ENCODE measurements at regions not wholly inside any gene's neighbourhood (a gene's known extent, or its start where the extent isn't known, plus 50 kb on each side); places are given as distances from the start of the nearest gene placed in this dataset.

DNA sequence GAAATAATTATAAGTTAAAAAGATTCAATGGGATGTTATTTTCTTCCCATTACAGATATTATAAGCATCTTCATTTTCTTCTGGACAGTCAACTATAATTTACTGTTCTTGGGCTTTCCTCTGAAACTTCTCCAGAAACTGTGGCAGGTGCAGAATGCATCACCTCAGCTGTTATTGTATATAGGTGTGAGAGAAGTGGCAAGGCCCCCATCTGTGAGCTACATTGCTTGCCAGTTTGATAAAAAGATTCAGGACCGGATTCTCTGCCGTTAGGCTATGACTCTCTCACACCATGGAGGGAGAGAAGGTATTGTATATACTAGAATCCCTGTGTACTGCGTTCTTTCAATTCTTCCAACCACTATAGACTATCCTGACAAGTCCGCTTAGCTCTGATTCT lies 135.8 kb upstream of the CENPW start:
- Histone ChIP-seq H3K14ac (ENCODE audit: insufficient read length) (no peak overlapping the region), H3K4me1 (replicated peaks in 1 of 4; ENCODE audit: control insufficient read depth in 3 of 4, insufficient read depth in 4 of 4, low read length in 3 of 4) (no peaks in the 10 kb centered on the region), H2BK120ac (replicated peaks; ENCODE audit: low read depth, low read length) (no peak overlapping the region), H3K4me3 (ENCODE audit: extremely low read depth in 1 of 4, insufficient read depth in 2 of 4, low read depth in 3 of 4, low read length in 4 of 4) (no peak overlapping the region), H3K4me2 (ENCODE audit: insufficient read depth in 1 of 2, low read depth in 2 of 2, low read length in 2 of 2) (no peak overlapping the region), H2BK12ac (ENCODE audit: low read depth, low read length) (no peak overlapping the region), H3K18ac (ENCODE audit: extremely low read depth, low read length) (no peak overlapping the region), H2AK5ac (ENCODE audit: low read depth, low read length) (no peak overlapping the region), H2BK20ac (ENCODE audit: low read length) (no peak overlapping the region), H3K4ac (replicated peaks; ENCODE audit: insufficient read length, low read depth, low read length) (no peak overlapping the region), H4K8ac (ENCODE audit: extremely low read depth, insufficient read depth, low read length) (no peak overlapping the region), H4K5ac (ENCODE audit: insufficient read length, low read depth, low read length) (no peak overlapping the region), H2AFZ (ENCODE audit: low read length) (no peak overlapping the region), H3K79me1 (ENCODE audit: low read depth, low read length) (no peaks in the 10 kb centered on the region), H3K27me3 (replicated peaks in 1 of 4; ENCODE audit: control insufficient read depth in 3 of 4, extremely low read depth in 1 of 4, insufficient read depth in 3 of 4, low read length in 3 of 4) (no peaks in the 10 kb centered on the region), H3K9ac (replicated peaks in 1 of 4; ENCODE audit: extremely low read depth in 1 of 4, low read depth in 3 of 4, low read length in 3 of 4) (no peak overlapping the region), H4K91ac (replicated peaks; ENCODE audit: insufficient read length, low read length) (no peak overlapping the region), H2BK15ac (ENCODE audit: low read length) (no peak overlapping the region), H3K56ac (replicated peaks; ENCODE audit: insufficient read length, low read depth, low read length) (no peak overlapping the region), H3K36me3 (ENCODE audit: control insufficient read depth in 2 of 4, insufficient read depth in 4 of 4, low read length in 3 of 4) (no peaks in the 10 kb centered on the region), H2BK5ac (ENCODE audit: low read depth, low read length) (no peak overlapping the region), H3K23ac (ENCODE audit: insufficient read length) (no peak overlapping the region), H4K20me1 (replicated peaks in 1 of 2; ENCODE audit: control insufficient read depth in 1 of 2, insufficient read depth in 2 of 2, low read length in 2 of 2) (no peaks in the 10 kb centered on the region), H3K23me2 (ENCODE audit: low read depth, low read length) (no peaks in the 10 kb centered on the region), H3K27ac (ENCODE audit: low read depth, low read length) (no peak overlapping the region), H3K79me2 (ENCODE audit: control insufficient read depth in 1 of 2, insufficient read depth in 2 of 2, low read length in 2 of 2) (no peaks in the 10 kb centered on the region), H3K9me3 (ENCODE audit: insufficient read depth in 2 of 2, low read depth in 1 of 2, low read length in 1 of 2) (no peaks in the 10 kb centered on the region)
- TF ChIP-seq CEBPB (IDR thresholded peaks at IDR 0.05; ENCODE audit: low read depth, low read length) (no peak), MAFK (IDR thresholded peaks at IDR 0.05; ENCODE audit: low read depth, low read length) (no peak), SIN3A (conservative IDR thresholded peaks at IDR 0.05 in 1 of 2, IDR thresholded peaks at IDR 0.05 in 1 of 2; ENCODE audit: low read depth in 1 of 2, low read length in 2 of 2) (no peak), BACH1 (IDR thresholded peaks at IDR 0.05; ENCODE audit: low read length) (no peak), EZH2 (IDR thresholded peaks at IDR 0.05; ENCODE audit: low read depth, low read length, severe bottlenecking) (no peak), EP300 (IDR thresholded peaks at IDR 0.05; ENCODE audit: borderline replicate concordance in 1 of 2, low read depth in 2 of 2, low read length in 2 of 2) (no peak), JUN (IDR thresholded peaks at IDR 0.05; ENCODE audit: low read depth, low read length) (no peak), YY1 (IDR thresholded peaks at IDR 0.05; ENCODE audit: low read depth, low read length) (no peak)
- WGBS, 2 experiments (ENCODE audit: extremely low coverage in 1 of 2, insufficient coverage in 1 of 2, insufficient read length in 1 of 2, insufficient replicate concordance in 2 of 2, low coverage in 1 of 2, low lambda C conversion rate in 2 of 2, missing lambda C conversion rate in 1 of 2): 90% methylated on average over 4 of the region's 4 CpGs; no CpG with 5 or more reads in 1 of the 2 experiments
- DNase-seq (ENCODE audit: low read depth in 1 of 2, low spot score in 2 of 2) (no peak), FAIRE-seq (no peak)
- ChIA-PET POLR2A (ENCODE audit: partially characterized antibody) (no interaction called here), CTCF (ENCODE audit: partially characterized antibody) (interaction anchor here (0.7 to 1.2 kb wide), 2 partner anchors 9 to 27 kb away, joined by 3 read pairs; no protein-coding TSS in a partner anchor)

Data from H1 (cell line).